ENCODE measurements at regions not wholly inside any gene's neighbourhood (a gene's known extent, or its start where the extent isn't known, plus 50 kb on each side); places are given as distances from the start of the nearest gene placed in this dataset.
A peak's percentile ranks its signal among the peaks of the same experiment; 100 is the strongest.
"Not testable (repeated sequence)": the region's sequence is repeated elsewhere in the genome, so short reads cannot be mapped to it uniquely, and the experiment has no call there.

DNA sequence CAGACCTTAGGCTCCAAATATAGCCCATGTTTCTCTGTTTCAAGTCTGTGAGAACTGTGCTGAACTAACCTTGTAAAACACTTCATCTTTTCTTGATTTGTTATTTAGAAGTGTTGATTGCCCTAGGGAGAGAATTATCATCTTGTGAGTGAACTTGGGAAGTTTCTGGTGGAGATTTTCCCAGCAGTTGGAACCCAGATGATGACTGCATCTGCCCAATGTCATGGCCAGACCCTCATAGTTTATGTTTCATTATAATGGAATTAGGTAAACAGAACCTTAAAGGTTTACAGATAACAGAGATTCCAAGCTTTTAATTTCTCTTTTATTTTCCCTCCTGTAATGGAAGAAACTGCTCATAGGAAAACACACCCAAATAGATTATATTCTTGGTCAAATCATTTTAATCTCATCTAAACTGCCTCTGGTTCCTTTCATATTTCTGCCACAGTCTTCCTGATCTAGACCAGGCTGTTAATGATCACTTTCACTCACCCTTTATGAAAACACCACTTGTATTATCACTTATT lies 569.1 kb downstream of the KCTD12 start:
- no peak overlapping the region for H3K4me3 ChIP-seq (ENCODE audit: low read length)
- no peak for DNase-seq (ENCODE audit: low read depth)
- TF ChIP-seq CTCF (conservative IDR thresholded peaks at IDR 0.05; ENCODE audit: low read length) = no peak

- no peak overlapping the region for H3K4me3 ChIP-seq (ENCODE audit: low read length)
- no peak for TF ChIP-seq CTCF (conservative IDR thresholded peaks at IDR 0.05; ENCODE audit: low read length)
- no peak for DNase-seq (ENCODE audit: low read depth)
These were observed 571.7 kb downstream of the KCTD12 start for GRCh38 chr13:76314495-76314894.

DNA sequence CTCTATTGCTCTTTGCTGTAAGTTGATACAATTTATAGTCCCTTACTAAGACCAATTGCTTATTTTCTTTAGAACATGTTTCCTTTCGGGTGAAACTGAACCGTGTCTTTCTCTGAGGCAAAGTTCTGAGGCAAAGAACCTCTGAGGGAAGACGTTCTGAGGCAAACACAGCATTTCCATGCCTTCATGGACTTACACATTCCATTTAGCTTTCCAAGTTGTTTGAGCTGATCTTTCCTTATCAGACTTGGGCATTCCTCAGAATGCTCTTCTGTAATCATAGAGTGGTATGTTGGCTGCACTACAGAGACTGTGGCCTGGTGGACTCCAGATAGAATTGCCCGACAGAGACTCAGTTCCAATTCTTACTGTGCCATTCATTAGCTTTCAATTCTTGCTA lies 579.1 kb downstream of the KCTD12 start:
- TF ChIP-seq CTCF (conservative IDR thresholded peaks at IDR 0.05; ENCODE audit: low read length) = no peak
- no peak overlapping the region for H3K4me3 ChIP-seq (ENCODE audit: low read length)
- no peak for DNase-seq (ENCODE audit: low read depth)

GRCh38 chr13:76300688-76301087 lies 585.5 kb downstream of the KCTD12 start:
- no peak for DNase-seq (ENCODE audit: low read depth)
- H3K4me3 ChIP-seq (ENCODE audit: low read length) = no peak overlapping the region
- no peak for TF ChIP-seq CTCF (conservative IDR thresholded peaks at IDR 0.05; ENCODE audit: low read length)

- no peak for TF ChIP-seq CTCF (conservative IDR thresholded peaks at IDR 0.05; ENCODE audit: low read length)
- no peak for DNase-seq (ENCODE audit: low read depth)
These were observed 588.9 kb downstream of the KCTD12 start for GRCh38 chr13:76297331-76297730.

GRCh38 chr13:76296751-76297150 lies 589.5 kb downstream of the KCTD12 start:
- no peak for TF ChIP-seq CTCF (conservative IDR thresholded peaks at IDR 0.05; ENCODE audit: low read length)
- DNase-seq (ENCODE audit: low read depth) = no peak
- H3K4me3 ChIP-seq (ENCODE audit: low read length) = no peak overlapping the region

More at GRCh38 chr13:76297331-76297730, 588.9 kb downstream of the KCTD12 start:
- H3K4me3 ChIP-seq (ENCODE audit: low read length) = no peak overlapping the region

GRCh38 chr13:76295020-76295419 lies 591.2 kb downstream of the KCTD12 start:
- not testable (repeated sequence) for DNase-seq (ENCODE audit: low read depth); H3K4me3 ChIP-seq (ENCODE audit: low read length)

- DNase-seq (ENCODE audit: low read depth) = peak; percentile 6
- no peak overlapping the region for H3K4me3 ChIP-seq (ENCODE audit: low read length)
These were observed 592.5 kb downstream of the KCTD12 start for GRCh38 chr13:76293751-76294150.

More at GRCh38 chr13:76293751-76294150, 592.5 kb downstream of the KCTD12 start:
- no peak for TF ChIP-seq CTCF (conservative IDR thresholded peaks at IDR 0.05; ENCODE audit: low read length)

All from AG10803 (cell line).